GM19035 (cell line): ENCODE measurements at regions not wholly inside any gene's neighbourhood (a gene's known extent, or its start where the extent isn't known, plus 50 kb on each side); places are given as distances from the start of the nearest gene placed in this dataset.

Experiments used
- ATAC-seq: cut with Tn5 transposase; IDR thresholded peaks from one replicate; pipeline ENCODE4 v1.9.1; 2021; ENCODE audit not compliant: unreplicated experiment

GRCh38 chr14:58941629-58942028 lies 246.8 kb upstream of the DAAM1 start:
- ATAC-seq: no peak

DNA sequence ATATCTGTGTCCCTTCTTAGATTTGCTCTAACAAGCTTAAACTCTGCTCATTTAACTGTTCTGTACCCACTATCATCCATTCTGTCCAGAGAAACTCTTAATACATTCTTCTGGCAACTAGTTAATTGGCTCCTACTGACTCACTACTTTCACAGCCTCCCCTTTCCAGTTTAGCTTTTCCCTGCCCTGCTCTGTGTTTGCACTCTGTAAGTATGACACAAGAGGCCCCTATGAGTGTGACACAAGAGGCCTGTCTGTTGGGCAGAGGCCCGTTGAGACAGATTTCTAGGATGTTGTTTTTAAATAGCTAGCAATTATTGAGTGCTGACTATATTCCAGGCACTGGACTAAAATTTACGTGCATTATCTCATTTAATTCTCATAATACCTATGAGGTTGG lies 246.0 kb upstream of the DAAM1 start:
- no peak for ATAC-seq

- no peak for ATAC-seq
These were observed 244.0 kb upstream of the DAAM1 start for GRCh38 chr14:58944343-58944967.

DNA sequence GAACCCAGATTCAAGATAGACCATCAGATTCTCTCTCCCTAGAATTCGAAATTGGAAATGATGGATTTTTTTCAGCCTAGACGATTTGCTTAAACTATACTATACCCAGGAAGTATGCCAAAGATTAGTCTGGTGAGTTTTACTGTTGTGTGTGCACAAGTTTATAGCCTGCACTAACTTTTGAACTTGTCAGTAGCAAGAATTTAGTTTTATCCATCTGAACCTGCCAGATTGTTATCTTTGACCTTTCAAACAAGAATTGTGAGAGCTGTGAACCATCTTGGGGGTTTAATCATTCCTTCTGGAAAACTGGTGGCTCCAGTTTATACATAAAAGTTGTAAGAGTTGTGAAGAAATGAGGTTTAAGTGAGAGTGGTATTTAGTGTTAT lies 243.5 kb upstream of the DAAM1 start:
- ATAC-seq: no peak

GRCh38 chr14:58946431-58946830 lies 242.0 kb upstream of the DAAM1 start:
- no peak for ATAC-seq

DNA sequence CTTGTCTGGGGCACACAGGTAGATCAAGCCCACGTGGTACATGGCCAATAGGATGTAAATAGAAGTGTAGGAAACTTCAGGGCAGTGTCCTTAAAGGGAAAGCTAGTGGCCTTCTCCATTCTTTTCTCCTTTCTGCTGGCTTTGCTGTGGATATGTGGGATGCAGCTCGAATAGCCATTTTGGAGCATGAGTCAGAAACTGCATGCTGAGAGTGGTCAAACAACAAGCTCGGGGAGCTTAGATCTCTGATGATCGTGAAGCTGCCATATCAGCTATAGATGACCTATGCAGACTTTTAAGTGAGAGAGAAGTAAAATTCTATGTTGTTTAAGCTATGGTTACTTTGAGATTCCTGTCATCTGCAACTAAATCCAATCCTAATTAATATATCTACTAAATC lies 241.3 kb upstream of the DAAM1 start:
- no peak for ATAC-seq

GRCh38 chr14:58947814-58948445 lies 240.5 kb upstream of the DAAM1 start:
- no peak for ATAC-seq

DNA sequence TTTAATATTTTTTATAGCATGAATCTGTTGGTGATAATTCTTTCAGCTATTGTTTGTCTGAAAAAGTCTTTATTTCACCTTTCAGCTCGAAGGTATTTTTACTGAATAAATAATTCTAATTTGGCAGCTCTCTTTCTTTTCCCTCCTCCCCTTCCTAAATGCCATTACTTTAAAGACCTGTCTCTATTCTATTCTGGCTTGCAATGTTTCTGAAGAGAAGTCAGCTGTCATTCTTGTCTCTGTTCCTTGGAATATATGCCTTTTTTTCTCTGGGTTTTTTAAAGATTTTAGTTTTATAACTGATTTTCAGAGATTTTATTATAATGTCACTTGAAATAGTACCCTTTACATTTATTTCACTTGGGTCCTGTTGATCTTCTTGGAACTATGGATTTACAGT lies 237.9 kb upstream of the DAAM1 start:
- no peak for ATAC-seq

DNA sequence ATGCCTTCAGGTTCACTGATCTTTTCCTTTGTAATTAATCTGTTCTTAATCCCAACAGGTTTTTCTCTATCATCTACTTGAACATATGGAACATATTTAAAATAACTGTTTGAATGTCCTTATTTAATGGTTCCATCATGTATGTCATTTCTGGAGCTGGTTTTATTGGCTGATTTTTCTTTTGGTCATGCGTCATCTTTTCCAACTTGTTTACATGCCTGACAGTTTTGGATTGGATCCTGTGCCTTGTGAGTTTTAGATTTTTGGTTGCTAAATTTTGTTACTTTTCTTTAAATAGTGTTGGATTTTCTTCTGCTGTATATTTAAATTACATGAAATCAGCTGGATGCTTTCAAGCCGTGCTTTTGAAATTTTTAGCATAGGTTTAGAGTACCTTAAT lies 237.3 kb upstream of the DAAM1 start:
- no peak for ATAC-seq

DNA sequence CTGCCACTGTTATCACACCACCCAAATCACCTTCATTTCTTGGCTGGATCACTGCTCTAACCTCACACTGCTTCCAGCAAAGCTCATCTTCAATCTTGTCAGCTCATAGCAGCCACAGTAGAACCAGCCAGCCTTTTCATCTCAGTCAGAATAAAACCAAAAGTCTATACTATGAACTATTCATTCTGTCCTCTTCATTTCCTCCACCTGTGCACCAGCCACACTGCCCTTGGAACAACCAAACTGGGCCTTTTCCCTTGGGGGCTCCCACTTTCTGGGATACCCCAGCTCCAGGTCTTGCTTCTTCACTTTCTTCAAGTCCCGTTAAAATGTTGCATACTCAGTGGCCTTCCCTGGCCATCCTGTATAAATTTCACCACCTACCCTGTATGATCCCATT lies 234.4 kb upstream of the DAAM1 start:
- ATAC-seq: no peak

- ATAC-seq: no peak
These were observed 233.3 kb upstream of the DAAM1 start for GRCh38 chr14:58954901-58955861.

- no peak for ATAC-seq
These were observed 227.3 kb upstream of the DAAM1 start for GRCh38 chr14:58961045-58961731.

DNA sequence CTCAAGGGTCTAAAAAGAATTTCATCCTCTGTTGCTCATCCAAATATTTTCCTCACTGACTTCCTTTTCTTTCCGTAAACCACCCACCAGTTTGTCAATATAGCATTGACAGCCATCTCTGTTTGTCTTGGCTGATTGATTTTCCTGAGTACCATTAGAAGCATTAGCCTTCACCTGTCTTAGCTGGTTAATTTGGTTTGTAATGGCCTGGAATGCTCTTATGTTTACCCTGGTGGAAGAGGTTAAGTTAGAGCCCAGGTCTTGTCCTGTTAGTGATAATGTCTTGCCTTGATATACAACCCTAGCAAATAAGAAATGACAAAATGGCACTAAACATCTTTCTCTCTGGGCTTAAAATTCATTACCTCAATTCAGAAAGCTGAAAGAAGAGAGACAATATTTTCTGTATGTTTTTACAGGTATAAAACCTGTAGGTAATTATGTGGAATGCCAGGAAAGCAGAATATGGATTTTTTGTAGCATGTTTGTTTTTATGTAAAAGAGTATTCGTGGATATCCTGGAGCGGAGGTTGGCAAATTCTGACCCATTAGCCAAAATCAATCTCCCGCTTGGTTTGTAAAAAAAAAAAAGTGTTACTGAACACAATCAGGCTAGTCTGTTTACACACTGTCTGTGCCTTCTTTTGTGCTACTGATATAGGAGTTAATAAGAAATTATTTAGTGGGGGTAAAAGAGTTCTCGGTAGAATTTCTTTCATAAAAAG lies 224.4 kb upstream of the DAAM1 start:
- no peak for ATAC-seq

DNA sequence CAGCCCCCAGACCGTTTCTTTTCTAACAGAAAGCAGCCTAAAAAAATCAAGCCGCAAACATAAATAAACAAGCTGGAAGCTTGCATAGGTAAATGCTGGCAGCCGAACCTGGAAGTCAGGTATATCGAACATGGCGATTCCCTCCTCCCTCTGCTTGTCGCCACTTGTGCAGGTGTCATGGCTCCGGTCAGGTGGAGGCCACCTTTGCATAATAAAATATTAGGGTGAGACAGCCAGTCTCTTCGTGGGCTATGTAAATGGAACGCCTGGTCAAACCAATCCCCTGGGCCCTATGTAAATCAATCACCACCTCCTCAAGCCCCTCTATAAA lies 223.9 kb upstream of the DAAM1 start:
- ATAC-seq: no peak

DNA sequence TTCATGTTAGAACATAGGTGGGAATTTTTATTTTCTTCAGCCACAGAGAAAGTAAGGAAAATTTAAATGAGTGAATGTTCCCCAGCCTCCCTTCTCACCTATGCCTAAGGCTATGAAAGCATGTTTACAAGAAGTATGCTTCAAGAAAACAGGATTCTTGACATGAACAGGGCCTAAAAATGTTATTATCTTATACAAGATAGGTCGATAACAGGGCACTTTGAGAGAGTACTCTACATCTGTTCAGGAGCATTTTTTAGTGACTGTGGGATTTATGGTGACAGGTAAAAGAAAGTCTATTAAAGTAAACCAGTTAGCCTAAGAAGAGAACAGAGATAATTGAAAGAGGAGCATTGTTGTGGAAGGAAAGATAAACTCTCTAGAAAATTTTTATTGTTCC lies 222.9 kb upstream of the DAAM1 start:
- no peak for ATAC-seq

DNA sequence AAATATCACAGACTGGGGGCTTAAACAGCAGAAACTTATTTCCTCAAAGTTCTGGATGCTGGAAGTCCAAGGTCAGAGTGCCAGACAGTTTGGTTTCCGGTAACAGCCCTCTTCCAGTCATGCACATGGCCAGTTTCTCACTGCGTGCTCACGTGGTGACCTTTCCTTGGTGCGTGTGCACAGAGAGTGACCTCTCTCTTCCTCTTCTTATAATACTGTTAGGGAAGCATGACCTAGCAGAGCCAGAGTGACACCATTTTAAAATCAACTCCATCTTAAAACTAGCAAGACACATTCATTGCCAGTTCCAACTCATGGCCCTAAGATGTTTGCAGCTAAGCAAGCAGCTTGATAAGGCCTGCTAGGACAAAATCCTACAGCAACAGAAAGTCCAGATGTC lies 221.5 kb upstream of the DAAM1 start:
- no peak for ATAC-seq

- peak; percentile 71 for ATAC-seq
These were observed 218.3 kb upstream of the DAAM1 start for GRCh38 chr14:58969951-58970751.

DNA sequence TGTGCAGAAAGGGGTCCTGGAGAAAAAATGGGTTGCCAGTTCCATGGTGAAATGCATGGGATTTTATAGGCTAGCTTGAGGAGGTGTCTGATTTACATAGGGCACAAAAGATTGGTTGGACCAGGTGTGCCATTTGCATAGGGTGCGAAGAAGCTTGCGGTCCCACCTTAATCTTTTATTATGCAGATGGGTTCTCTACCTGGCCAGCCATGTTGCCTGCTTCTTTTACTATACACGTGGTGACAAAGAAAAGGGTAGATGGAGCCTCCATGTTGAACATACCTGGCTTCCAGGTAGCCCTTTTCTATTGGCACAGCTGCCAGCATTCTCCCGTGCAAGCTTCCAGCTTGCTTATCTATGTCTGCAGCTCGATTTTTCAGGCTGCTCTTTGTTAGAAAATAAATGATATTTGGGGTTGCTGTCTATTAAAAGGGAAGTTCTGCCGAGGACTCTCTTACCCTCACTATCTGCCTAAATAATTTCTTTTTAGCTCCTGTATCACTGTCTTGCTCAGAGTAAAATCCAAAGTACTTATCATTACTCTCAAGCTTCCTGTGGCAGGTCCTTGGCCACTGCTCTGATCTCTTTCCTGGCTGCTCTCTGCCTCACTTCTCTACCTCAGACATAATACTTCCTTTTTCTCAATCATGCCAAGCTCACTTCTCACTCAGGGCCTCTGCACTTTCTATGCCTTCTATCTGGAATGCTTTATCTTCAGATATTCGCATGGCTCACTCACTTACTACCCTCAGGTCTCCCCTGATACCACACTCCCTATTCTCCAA lies 216.0 kb upstream of the DAAM1 start:
- ATAC-seq: no peak

- no peak for ATAC-seq
These were observed 211.1 kb upstream of the DAAM1 start for GRCh38 chr14:58977366-58977765.
